Adipose tissue (tissue), 3 donors: ENCODE measurements at regions not wholly inside any gene's neighbourhood (a gene's known extent, or its start where the extent isn't known, plus 50 kb on each side); places are given as distances from the start of the nearest gene placed in this dataset.

ENCODE experiments used
- H3K27ac ChIP-seq: one replicate; pipeline ENCODE4 v1.5.1; 2013; ENCODE audit warnings: low read depth, low read length
- WGBS, 3 donors: extraction: QIAGEN DNeasy Blood & Tissue Kit; methylation state at CpG; one replicate each; pipeline ENCODE4 v1.1.7; 2013; 5-methylcytosine and 5-hydroxymethylcytosine counted together
- donor health status: healthy with polysubstance abuse.
- donor health status: Bipolar disorder and iron deficiency.
- donor health status: healthy.

GRCh38 chr1:218964471-218965185, 209.1 kb upstream of the LYPLAL1 start:
- H3K27ac ChIP-seq = no peak overlapping the region
- 68 to 77% (median 71%) methylated on average over 7 of the region's 7 CpGs for whole genome bisulfite sequencing, 3 donors

- no peak overlapping the region for H3K27ac ChIP-seq
- 70 to 73% (median 70%) methylated on average over 1 of the region's 1 CpG for WGBS, 3 donors
Measured at GRCh38 chr1:218965821-218966220, 207.9 kb upstream of the LYPLAL1 start.

- 85 to 96% (median 90%) methylated on average over 2 of the region's 2 CpGs for WGBS, 3 donors
- no peak overlapping the region for H3K27ac ChIP-seq
Measured at GRCh38 chr1:218967254-218967653, 206.4 kb upstream of the LYPLAL1 start.

DNA sequence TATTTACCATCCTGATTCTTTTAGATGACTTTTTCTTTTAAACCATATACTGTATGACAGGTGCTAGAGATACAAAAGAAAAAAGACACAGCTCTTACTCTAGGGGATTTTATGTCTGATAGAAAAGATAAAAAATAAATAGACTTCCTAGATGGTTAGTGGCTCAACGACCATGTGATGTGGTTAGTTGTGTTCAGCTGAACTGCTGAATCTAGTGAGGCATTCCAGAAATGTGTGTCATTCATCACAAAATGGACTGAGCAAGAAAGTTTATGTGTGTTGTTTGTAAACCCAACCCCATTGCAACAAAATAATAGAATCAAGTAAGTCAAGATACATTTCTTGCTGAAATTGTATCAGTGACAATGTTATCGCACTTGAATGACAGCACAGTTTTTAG, 205.8 kb upstream of the LYPLAL1 start:
- WGBS, 3 donors = 79 to 82% (median 81%) methylated on average over 2 of the region's 2 CpGs
- no peak overlapping the region for H3K27ac ChIP-seq

GRCh38 chr1:218969006-218969405, 204.7 kb upstream of the LYPLAL1 start:
- 74 to 87% (median 81%) methylated on average over 1 of the region's 1 CpG for WGBS, 3 donors
- H3K27ac ChIP-seq = no peak overlapping the region

DNA sequence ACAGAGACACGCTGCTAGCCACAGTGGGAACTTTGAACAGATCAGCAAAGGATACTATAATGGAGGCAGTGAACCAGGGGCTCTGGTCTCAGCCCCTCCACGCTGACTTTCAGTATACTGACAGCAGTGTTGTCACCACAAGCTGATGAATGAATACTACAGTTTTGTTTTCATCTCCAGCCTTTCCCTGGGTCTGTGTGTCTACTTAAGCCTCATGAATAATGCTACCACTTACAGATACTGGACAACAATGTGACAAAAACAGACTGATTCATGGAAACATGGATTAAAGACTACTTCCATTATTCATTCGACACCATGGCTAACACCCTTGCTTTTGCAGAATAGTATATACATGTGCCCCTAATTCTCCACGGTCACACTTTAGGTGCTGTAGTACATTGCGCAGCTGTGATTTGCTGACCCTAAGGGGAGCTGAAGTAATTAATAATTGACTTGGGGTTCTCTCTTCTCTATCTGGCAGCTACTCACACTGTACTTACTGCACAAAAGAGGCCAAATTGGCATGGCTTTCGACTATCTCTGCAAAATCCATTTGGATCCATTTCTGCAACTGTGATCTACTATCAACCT, 203.2 kb upstream of the LYPLAL1 start:
- H3K27ac ChIP-seq = no peak overlapping the region
- WGBS, 3 donors = 81 to 93% (median 82%) methylated on average over 6 of the region's 6 CpGs

DNA sequence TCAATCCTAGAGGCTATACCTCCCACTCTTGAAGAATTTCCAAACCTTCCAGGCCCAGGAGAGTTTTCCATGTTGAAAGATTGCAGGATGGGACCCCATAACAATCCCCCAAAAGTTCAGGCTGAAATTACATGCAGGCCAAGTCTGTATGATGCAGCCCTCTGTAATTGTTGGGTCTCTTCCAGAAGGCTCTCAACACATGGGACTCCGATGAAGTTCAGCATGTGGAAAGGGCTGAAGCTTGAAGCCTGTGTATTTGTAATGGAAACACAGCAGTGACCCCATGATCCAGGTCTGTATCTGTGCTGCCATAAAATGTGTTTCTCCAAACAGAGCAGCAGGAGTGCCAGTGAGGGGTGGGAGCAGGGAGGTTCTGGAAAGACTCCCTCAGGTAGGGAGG, 202.5 kb upstream of the LYPLAL1 start:
- no peak overlapping the region for H3K27ac ChIP-seq
- 62 to 84% (median 74%) methylated on average over 1 of the region's 1 CpG for WGBS, 3 donors

- 94 to 95% (median 94%) methylated on average over 2 of the region's 2 CpGs for WGBS, 3 donors
- no peak overlapping the region for H3K27ac ChIP-seq
Measured at GRCh38 chr1:218980881-218981280, 192.8 kb upstream of the LYPLAL1 start.

GRCh38 chr1:218982482-218982881, 191.2 kb upstream of the LYPLAL1 start:
- H3K27ac ChIP-seq = no peak overlapping the region
- WGBS, 3 donors = 64 to 93% (median 81%) methylated on average over 6 of the region's 6 CpGs

DNA sequence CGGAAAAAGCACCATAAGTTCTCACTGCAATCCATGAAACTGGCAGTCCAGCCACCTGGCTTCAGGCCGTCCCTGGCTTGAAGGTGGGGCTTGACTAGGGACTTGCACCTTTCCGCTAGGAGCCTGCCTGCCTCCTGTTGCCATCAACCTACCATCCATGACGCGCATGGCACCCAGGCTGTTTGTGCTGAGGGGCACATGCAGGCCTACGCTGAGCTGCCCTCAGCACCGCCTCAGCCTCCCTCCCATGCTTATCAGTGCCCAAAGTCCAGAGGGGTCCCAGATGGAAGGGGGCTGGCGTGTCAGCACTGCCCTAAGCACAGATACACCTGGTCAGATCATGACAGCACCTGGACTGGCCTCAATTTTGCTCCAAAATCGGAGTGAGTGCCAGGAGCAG, 190.2 kb upstream of the LYPLAL1 start:
- no peak overlapping the region for H3K27ac ChIP-seq
- 92 to 97% (median 94%) methylated on average over 9 of the region's 9 CpGs for WGBS, 3 donors

DNA sequence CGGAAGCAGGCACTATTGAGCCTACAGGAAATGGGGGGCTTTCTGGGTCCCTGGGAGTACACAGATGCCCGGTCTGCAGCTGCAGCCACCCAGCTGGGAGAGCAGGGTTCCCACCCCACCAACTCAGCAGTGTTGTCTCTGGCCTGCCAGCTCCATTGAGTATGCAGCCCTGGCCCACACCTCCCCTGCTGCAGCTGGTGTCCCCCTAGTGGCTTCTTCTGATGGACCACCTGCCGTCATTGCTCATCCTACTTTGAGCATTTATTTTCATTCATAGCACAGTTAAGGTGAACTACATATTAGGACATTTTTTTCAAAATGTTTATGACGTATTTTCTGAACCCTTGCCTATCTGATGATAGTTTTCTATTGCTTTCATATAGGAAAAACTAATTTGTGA, 189.8 kb upstream of the LYPLAL1 start:
- WGBS, 3 donors = 86 to 88% (median 86%) methylated on average over 4 of the region's 4 CpGs
- H3K27ac ChIP-seq = no peak overlapping the region

DNA sequence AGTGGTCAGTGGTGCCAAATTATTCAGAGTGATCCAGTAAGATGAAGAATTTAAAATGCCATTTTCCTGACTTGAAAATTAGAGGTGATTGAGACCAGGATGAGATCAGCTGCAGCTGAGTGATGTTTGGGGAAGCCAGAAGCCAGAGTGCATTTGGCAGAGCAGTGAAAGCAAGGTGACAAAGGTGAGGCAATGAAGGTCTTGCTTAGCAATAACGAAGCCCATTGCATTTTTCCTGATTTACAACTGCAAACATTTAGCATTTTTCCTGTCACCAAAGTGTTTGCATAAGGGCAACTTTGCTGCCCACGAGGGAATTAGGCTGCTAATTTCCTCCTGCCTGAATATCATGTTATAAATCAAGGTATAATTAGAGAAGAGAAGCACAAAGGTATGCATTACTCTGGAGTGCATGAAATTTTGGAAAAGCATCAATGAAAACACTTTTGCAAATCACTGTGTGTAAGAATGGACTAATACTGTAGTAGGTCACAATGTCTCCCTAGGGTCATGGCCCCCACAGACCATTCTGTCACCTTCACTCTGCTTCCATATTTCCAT, 188.2 kb upstream of the LYPLAL1 start:
- H3K27ac ChIP-seq = no peak overlapping the region
- 10 to 43% (median 28%) methylated on average over 2 of the region's 2 CpGs for WGBS, 3 donors

- no peak overlapping the region for H3K27ac ChIP-seq
- WGBS, 3 donors = 61 to 96% (median 94%) methylated on average over 3 of the region's 3 CpGs
Measured at GRCh38 chr1:218986816-218987215, 186.9 kb upstream of the LYPLAL1 start.

- WGBS, 3 donors = 93 to 97% (median 95%) methylated on average over 1 of the region's 1 CpG
- no peak overlapping the region for H3K27ac ChIP-seq
Measured at GRCh38 chr1:218990019-218990418, 183.7 kb upstream of the LYPLAL1 start.

DNA sequence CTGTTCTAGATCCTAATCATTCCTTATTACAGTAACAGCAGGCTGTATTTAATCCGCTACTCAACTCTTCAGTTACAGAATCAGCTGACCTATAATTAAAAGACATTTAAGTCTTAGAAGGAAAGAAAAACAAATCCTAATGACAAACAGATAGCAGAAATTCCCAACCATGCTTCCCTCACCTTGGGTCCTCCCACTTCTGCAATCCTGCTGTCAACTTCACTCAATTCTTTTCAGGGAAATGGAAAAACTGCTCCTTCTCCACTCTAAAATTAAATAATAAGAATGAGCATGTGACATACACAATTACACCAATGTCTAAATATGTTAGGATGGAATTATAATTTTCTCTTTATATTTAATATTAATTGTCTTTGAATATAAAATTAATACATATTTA, 182.6 kb upstream of the LYPLAL1 start:
- H3K27ac ChIP-seq = no peak overlapping the region
- WGBS, 3 donors = 88 to 92% (median 92%) methylated on average over 1 of the region's 1 CpG

GRCh38 chr1:218994615-218995014, 179.1 kb upstream of the LYPLAL1 start:
- no peak overlapping the region for H3K27ac ChIP-seq
- 86 to 94% (median 94%) methylated on average over 1 of the region's 1 CpG for WGBS, 3 donors

- H3K27ac ChIP-seq = no peak overlapping the region
- WGBS, 3 donors = 77 to 92% (median 81%) methylated on average over 3 of the region's 3 CpGs
Measured at GRCh38 chr1:218995091-218995665, 178.5 kb upstream of the LYPLAL1 start.

GRCh38 chr1:218996362-218996761, 177.3 kb upstream of the LYPLAL1 start:
- H3K27ac ChIP-seq = no peak overlapping the region

- WGBS, 3 donors = 51 to 78% (median 67%) methylated on average over 1 of the region's 1 CpG
- H3K27ac ChIP-seq = no peak overlapping the region
Measured at GRCh38 chr1:219000005-219000404, 173.7 kb upstream of the LYPLAL1 start.

- 69 to 83% (median 75%) methylated on average over 1 of the region's 1 CpG for WGBS, 3 donors
- no peak overlapping the region for H3K27ac ChIP-seq
Measured at GRCh38 chr1:219000631-219001030, 173.0 kb upstream of the LYPLAL1 start.
